GM23338 (cell line): ENCODE measurements at regions not wholly inside any gene's neighbourhood (a gene's known extent, or its start where the extent isn't known, plus 50 kb on each side); places are given as distances from the start of the nearest gene placed in this dataset.

Experiments used
- ATAC-seq: fragments of 200-7000 bp; cut with Tn5 transposase; 3 replicates; pipeline ENCODE4 v1.9.1; 2020
- DNase-seq: peaks from one replicate; pipeline ENCODE4 v3.0.0-alpha.2; 2015; ENCODE audit warnings: low spot score
- H2AFZ ChIP-seq: fragments of 200-600 bp; sonication (generic); 2 replicates; pipeline ENCODE4 v1.8.0; 2016; ENCODE audit warnings: antibody characterized with exemption, mild to moderate bottlenecking, moderate library complexity
- H3F3A ChIP-seq: fragments of 200-600 bp; sonication (generic); replicated peaks from 2 replicates; pipeline ENCODE4 v1.8.0; 2017; ENCODE audit warnings: antibody characterized with exemption, mixed run types, low read depth
- H3K27ac ChIP-seq: fragments of 200-600 bp; sonication (generic); 2 replicates; pipeline ENCODE4 v1.6.1; 2016; ENCODE audit warnings: low read depth
- H3K27me3 ChIP-seq: fragments of 200-600 bp; sonication (generic); 2 replicates; pipeline ENCODE4 v1.8.0; 2016; ENCODE audit warnings: mild to moderate bottlenecking, mixed run types, moderate library complexity; ENCODE audit not compliant: insufficient read depth
- H3K36me3 ChIP-seq: fragments of 200-600 bp; sonication (generic); 2 replicates; pipeline ENCODE4 v1.8.0; 2016; ENCODE audit warnings: mild to moderate bottlenecking; ENCODE audit not compliant: insufficient read depth
- H3K4me1 ChIP-seq: fragments of 200-600 bp; sonication (generic); 2 replicates; pipeline ENCODE4 v1.8.0; 2016; ENCODE audit warnings: mild to moderate bottlenecking, moderate library complexity; ENCODE audit not compliant: insufficient read depth
- H3K4me2 ChIP-seq: fragments of 200-600 bp; sonication (generic); 2 replicates; pipeline ENCODE4 v1.7.1; 2017; ENCODE audit warnings: mixed run types
- H3K4me3 ChIP-seq: fragments of 200-600 bp; sonication (generic); 2 replicates; pipeline ENCODE4 v1.6.1; 2016; ENCODE audit warnings: mixed run types
- H3K79me2 ChIP-seq: fragments of 200-600 bp; sonication (generic); replicated peaks from 2 replicates; pipeline ENCODE4 v1.8.0; 2017; ENCODE audit warnings: mild to moderate bottlenecking; ENCODE audit not compliant: insufficient read depth
- H3K9me2 ChIP-seq: fragments of 200-600 bp; sonication (generic); 2 replicates; pipeline ENCODE4 v1.8.0; 2017; ENCODE audit not compliant: insufficient read depth
- H4K20me1 ChIP-seq: fragments of 200-600 bp; sonication (generic); replicated peaks from 2 replicates; pipeline ENCODE4 v1.8.0; 2017; ENCODE audit warnings: mild to moderate bottlenecking; ENCODE audit not compliant: insufficient read depth
- H3K27ac Mint-ChIP-seq: 2 replicates; pipeline ENCODE4 v1.8.0; 2020; ENCODE audit warnings: inconsistent platforms, mild to moderate bottlenecking, moderate library complexity, mixed read lengths
- H3K27me3 Mint-ChIP-seq: 3 replicates; pipeline ENCODE4 v1.8.0; 2022; ENCODE audit warnings: low read depth, mild to moderate bottlenecking, moderate library complexity, mixed read lengths, inconsistent platforms; ENCODE audit not compliant: insufficient read depth, poor library complexity
- H3K36me3 Mint-ChIP-seq: 3 replicates; pipeline ENCODE4 v1.8.0; 2021; ENCODE audit warnings: low read depth, mild to moderate bottlenecking, inconsistent platforms, moderate library complexity, mixed read lengths
- H3K4me1 Mint-ChIP-seq: 3 replicates; pipeline ENCODE4 v1.8.0; 2020; ENCODE audit warnings: mild to moderate bottlenecking, inconsistent platforms, mixed read lengths
- H3K4me3 Mint-ChIP-seq: 3 replicates; pipeline ENCODE4 v1.8.0; 2021; ENCODE audit warnings: moderate library complexity, mild to moderate bottlenecking, inconsistent platforms, mixed read lengths
- H3K9me3 Mint-ChIP-seq: 3 replicates; pipeline ENCODE4 v1.8.0; 2020; ENCODE audit warnings: moderate library complexity, mild to moderate bottlenecking, inconsistent platforms, mixed read lengths
- CREB1 ChIP-seq: fragments of 250-450 bp; sonication (Bioruptor Pico); IDR thresholded peaks from 2 replicates; pipeline ENCODE4 v1.5.0; 2020; ENCODE audit warnings: low read depth, mild to moderate bottlenecking, moderate library complexity
- ETS1 ChIP-seq: IDR thresholded peaks from 2 replicates; pipeline ENCODE4 v1.6.1; 2016; ENCODE audit warnings: antibody characterized with exemption
- EZH2 ChIP-seq: fragments of 200-600 bp; sonication (generic); IDR thresholded peaks from one replicate; pipeline ENCODE4 v1.8.0; 2017; ENCODE audit warnings: antibody characterized with exemption, mild to moderate bottlenecking, low read depth; ENCODE audit not compliant: unreplicated experiment
- EZH2phosphoT487 ChIP-seq: fragments of 200-600 bp; sonication (generic); IDR thresholded peaks from one replicate; pipeline ENCODE4 v1.8.1; 2018; ENCODE audit warnings: antibody characterized with exemption; ENCODE audit not compliant: unreplicated experiment
- JUNB ChIP-seq: IDR thresholded peaks from one replicate; pipeline ENCODE4 v1.6.1; 2016; ENCODE audit warnings: antibody characterized with exemption; ENCODE audit not compliant: unreplicated experiment
- NANOG ChIP-seq: IDR thresholded peaks from 2 replicates; pipeline ENCODE4 v1.6.1; 2016; ENCODE audit warnings: antibody characterized with exemption, borderline replicate concordance
- POLR2AphosphoS5 ChIP-seq: IDR thresholded peaks from 2 replicates; pipeline ENCODE4 v1.6.1; 2016; ENCODE audit warnings: antibody characterized with exemption, low read depth
- REST ChIP-seq: IDR thresholded peaks from one replicate; pipeline ENCODE4 v1.6.1; 2018; ENCODE audit warnings: antibody characterized with exemption; ENCODE audit not compliant: unreplicated experiment
- STAT1 ChIP-seq: IDR thresholded peaks from one replicate; pipeline ENCODE4 v1.6.1; 2016; ENCODE audit warnings: antibody characterized with exemption; ENCODE audit not compliant: unreplicated experiment
- ZNF114 ChIP-seq: fragments of 250-450 bp; sonication (Bioruptor Pico); IDR thresholded peaks from 2 replicates; pipeline ENCODE4 v1.5.0; 2020; ENCODE audit warnings: mild to moderate bottlenecking, moderate library complexity
- ZNF331 ChIP-seq: fragments of 250-450 bp; sonication (Bioruptor Pico); IDR thresholded peaks from 2 replicates; pipeline ENCODE4 v1.5.0; 2020; ENCODE audit warnings: low read depth, mild to moderate bottlenecking, moderate library complexity
- ZNF462 ChIP-seq: fragments of 250-450 bp; sonication (Bioruptor Pico); IDR thresholded peaks from 2 replicates; pipeline ENCODE4 v1.5.0; 2020; ENCODE audit warnings: mild to moderate bottlenecking, moderate library complexity

GRCh38 chr4:146051223-146051622 is 112.6 kb upstream of the ZNF827 start (continued):
- TF ChIP-seq ZNF114 (CRISPR knock-in tag), result no peak
- no peak for TF ChIP-seq ETS1
- TF ChIP-seq STAT1, result no peak
- no peak for TF ChIP-seq ZNF331 (CRISPR knock-in tag)
- no peak for TF ChIP-seq NANOG

- H3K27me3 Mint-ChIP-seq, result peaks cover 2% of the 10 kb centered on the region
- Histone ChIP-seq H3K4me2 (no peak overlapping the region), H4K20me1 (no peaks in the 10 kb centered on the region), H3K27me3 (no peaks in the 10 kb centered on the region), H3K4me1 (peaks cover 7% of the 10 kb centered on the region), H3K9me2 (peaks cover 20% of the 10 kb centered on the region; the same call in 1 of the 2 replicates), H2AFZ (no peak overlapping the region), H3K36me3 (peaks cover 5% of the 10 kb centered on the region), H3F3A (no peaks in the 10 kb centered on the region), H3K79me2 (no peaks in the 10 kb centered on the region), H3K27ac (no peak overlapping the region), H3K4me3 (no peak overlapping the region)
- ATAC-seq (no peak), DNase-seq (no peak)
- peaks cover 21% of the 10 kb centered on the region for H3K36me3 Mint-ChIP-seq
- H3K4me3 Mint-ChIP-seq, result no peak overlapping the region
- peaks cover 30% of the 10 kb centered on the region for H3K9me3 Mint-ChIP-seq
- H3K4me1 Mint-ChIP-seq, result peaks cover 9% of the 10 kb centered on the region; the same call in 2 of the 3 replicates
- no peak overlapping the region for H3K27ac Mint-ChIP-seq
- TF ChIP-seq ETS1, result no peak
- no peak for TF ChIP-seq STAT1
- no peak for TF ChIP-seq ZNF462 (CRISPR knock-in tag)
- TF ChIP-seq EZH2, result no peak
- no peak for TF ChIP-seq POLR2AphosphoS5
- TF ChIP-seq REST, result no peak
- no peak for TF ChIP-seq NANOG
- no peak for TF ChIP-seq ZNF331 (CRISPR knock-in tag)
- no peak for TF ChIP-seq ZNF114 (CRISPR knock-in tag)
- TF ChIP-seq EZH2phosphoT487, result no peak
- TF ChIP-seq JUNB, result no peak
- TF ChIP-seq CREB1, result no peak
Observed at GRCh38 chr4:146049802-146050201, 111.2 kb upstream of the ZNF827 start.
